ENCODE measurements at regions not wholly inside any gene's neighbourhood (a gene's known extent, or its start where the extent isn't known, plus 50 kb on each side); places are given as distances from the start of the nearest gene placed in this dataset.
"Not testable (repeated sequence)": the region's sequence is repeated elsewhere in the genome, so short reads cannot be mapped to it uniquely, and the experiment has no call there.

GRCh38 chr7:149951579-149951978 is 77.8 kb downstream of the ATP6V0E2 start:
- TF ChIP-seq, protein P1, sequence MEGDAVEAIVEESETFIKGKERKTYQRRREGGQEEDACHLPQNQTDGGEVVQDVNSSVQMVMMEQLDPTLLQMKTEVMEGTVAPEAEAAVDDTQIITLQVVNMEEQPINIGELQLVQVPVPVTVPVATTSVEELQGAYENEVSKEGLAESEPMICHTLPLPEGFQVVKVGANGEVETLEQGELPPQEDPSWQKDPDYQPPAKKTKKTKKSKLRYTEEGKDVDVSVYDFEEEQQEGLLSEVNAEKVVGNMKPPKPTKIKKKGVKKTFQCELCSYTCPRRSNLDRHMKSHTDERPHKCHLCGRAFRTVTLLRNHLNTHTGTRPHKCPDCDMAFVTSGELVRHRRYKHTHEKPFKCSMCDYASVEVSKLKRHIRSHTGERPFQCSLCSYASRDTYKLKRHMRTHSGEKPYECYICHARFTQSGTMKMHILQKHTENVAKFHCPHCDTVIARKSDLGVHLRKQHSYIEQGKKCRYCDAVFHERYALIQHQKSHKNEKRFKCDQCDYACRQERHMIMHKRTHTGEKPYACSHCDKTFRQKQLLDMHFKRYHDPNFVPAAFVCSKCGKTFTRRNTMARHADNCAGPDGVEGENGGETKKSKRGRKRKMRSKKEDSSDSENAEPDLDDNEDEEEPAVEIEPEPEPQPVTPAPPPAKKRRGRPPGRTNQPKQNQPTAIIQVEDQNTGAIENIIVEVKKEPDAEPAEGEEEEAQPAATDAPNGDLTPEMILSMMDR (IDR thresholded peaks at IDR 0.05), result not testable (repeated sequence)
- TF ChIP-seq POLR2A (IDR thresholded peaks at IDR 0.05), result not testable (repeated sequence)
